Trophoblast cell (in vitro differentiated cells and primary cell): ENCODE measurements at regions not wholly inside any gene's neighbourhood (a gene's known extent, or its start where the extent isn't known, plus 50 kb on each side); places are given as distances from the start of the nearest gene placed in this dataset.
"Not testable (repeated sequence)": the region's sequence is repeated elsewhere in the genome, so short reads cannot be mapped to it uniquely, and the experiment has no call there.

Source experiments
- DNase-seq, 2 donors: peaks; one replicate each; pipeline ENCODE4 v3.0.0-alpha.2; 2016
- H2AFZ ChIP-seq: 2 replicates; pipeline ENCODE4 v1.6.1; 2013; ENCODE audit warnings: low read length, moderate library complexity, mild to moderate bottlenecking; ENCODE audit not compliant: insufficient read depth, poor library complexity
- H2AK5ac ChIP-seq: 2 replicates; pipeline ENCODE4 v1.6.1; 2013; ENCODE audit warnings: mild to moderate bottlenecking, low read length
- H2BK120ac ChIP-seq: 2 replicates; pipeline ENCODE4 v1.6.1; 2013; ENCODE audit warnings: low read length, mild to moderate bottlenecking, moderate library complexity; ENCODE audit not compliant: insufficient read depth, poor library complexity
- H2BK12ac ChIP-seq: 2 replicates; pipeline ENCODE4 v1.6.1; 2013; ENCODE audit warnings: mild to moderate bottlenecking, low read length, moderate library complexity
- H2BK5ac ChIP-seq: 2 replicates; pipeline ENCODE4 v1.6.1; 2013; ENCODE audit warnings: low read length, low read depth, moderate library complexity, mild to moderate bottlenecking; ENCODE audit not compliant: poor library complexity
- H3K14ac ChIP-seq: 2 replicates; pipeline ENCODE4 v1.6.1; 2013; ENCODE audit warnings: mild to moderate bottlenecking, low read length
- H3K18ac ChIP-seq: 2 replicates; pipeline ENCODE4 v1.6.1; 2013; ENCODE audit warnings: mild to moderate bottlenecking, low read length
- H3K23ac ChIP-seq: 2 replicates; pipeline ENCODE4 v1.6.1; 2013; ENCODE audit warnings: low read length
- H3K27ac ChIP-seq: 2 replicates; pipeline ENCODE4 v1.5.1; 2013; ENCODE audit warnings: low read depth, mild to moderate bottlenecking, inconsistent platforms, low read length, moderate library complexity
- H3K27me3 ChIP-seq: 2 replicates; pipeline ENCODE4 v1.6.1; 2013; ENCODE audit warnings: inconsistent platforms, mild to moderate bottlenecking, low read length, moderate library complexity; ENCODE audit not compliant: insufficient read depth
- H3K36me3 ChIP-seq, 2 experiments: 1 replicate in 1 of 2; 2 replicates in 1 of 2; pipeline ENCODE4 v1.6.1; 2013; ENCODE audit warnings: low read length in 2 of 2, mild to moderate bottlenecking in 2 of 2, moderate library complexity in 1 of 2; ENCODE audit not compliant: insufficient read depth in 2 of 2, control insufficient read depth in 1 of 2
- H3K4ac ChIP-seq: 2 replicates; pipeline ENCODE4 v1.6.1; 2013; ENCODE audit warnings: low read depth, mild to moderate bottlenecking, low read length, moderate library complexity
- H3K4me1 ChIP-seq, 2 experiments: 1 replicate in 1 of 2; 2 replicates in 1 of 2; pipeline ENCODE4 v1.6.1; 2013; ENCODE audit warnings: low read length in 2 of 2, mild to moderate bottlenecking in 2 of 2, moderate library complexity in 1 of 2; ENCODE audit not compliant: insufficient read depth in 2 of 2, control insufficient read depth in 1 of 2
- H3K4me2 ChIP-seq: 2 replicates; pipeline ENCODE4 v1.6.1; 2013; ENCODE audit warnings: inconsistent platforms, mild to moderate bottlenecking, low read length, moderate library complexity
- H3K4me3 ChIP-seq: 2 replicates; pipeline ENCODE4 v1.5.1; 2013; ENCODE audit warnings: mild to moderate bottlenecking, low read depth, low read length, inconsistent platforms
- H3K79me1 ChIP-seq: one replicate; pipeline ENCODE4 v1.6.1; 2013; ENCODE audit warnings: low read length
- H3K79me2 ChIP-seq: 2 replicates; pipeline ENCODE4 v1.6.1; 2013; ENCODE audit warnings: low read length, mild to moderate bottlenecking; ENCODE audit not compliant: control insufficient read depth, insufficient read depth, poor library complexity
- H3K9ac ChIP-seq: 2 replicates; pipeline ENCODE4 v1.6.1; 2013; ENCODE audit warnings: mild to moderate bottlenecking, low read length
- H3K9me3 ChIP-seq: 2 replicates; pipeline ENCODE4 v1.6.1; 2013; ENCODE audit warnings: low read depth, mild to moderate bottlenecking, control low read depth, inconsistent platforms, low read length; ENCODE audit not compliant: insufficient read depth
- H4K12ac ChIP-seq: 2 replicates; pipeline ENCODE4 v1.6.1; 2013; ENCODE audit warnings: low read depth, mild to moderate bottlenecking, low read length, moderate library complexity
- H4K8ac ChIP-seq: 2 replicates; pipeline ENCODE4 v1.6.1; 2013; ENCODE audit warnings: low read depth, mild to moderate bottlenecking, low read length, moderate library complexity
- H4K91ac ChIP-seq: one replicate; pipeline ENCODE4 v1.6.1; 2013; ENCODE audit warnings: low read depth, mild to moderate bottlenecking, low read length, moderate library complexity
- WGBS: extraction: QIAGEN DNeasy Blood & Tissue Kit; methylation state at CpG from one replicate; pipeline ENCODE4 v1.1.7; 2013; ENCODE audit warnings: missing lambda C conversion rate; ENCODE audit not compliant: insufficient read length, insufficient coverage; ENCODE audit errors: extremely low coverage; 5-methylcytosine and 5-hydroxymethylcytosine counted together

GRCh38 chr5:1653698-1654651 is 130.2 kb upstream of the LPCAT1 start:
- not testable (repeated sequence) for H3K9ac ChIP-seq, H3K27me3 ChIP-seq, H2AFZ ChIP-seq, H3K36me3 ChIP-seq, H3K18ac ChIP-seq, H4K8ac ChIP-seq, H4K12ac ChIP-seq, H4K91ac ChIP-seq, H3K79me1 ChIP-seq, H2BK5ac ChIP-seq, H3K9me3 ChIP-seq, H3K4ac ChIP-seq, H3K23ac ChIP-seq, H3K79me2 ChIP-seq, H2BK120ac ChIP-seq, H3K14ac ChIP-seq, DNase-seq, H2AK5ac ChIP-seq, H3K4me3 ChIP-seq, H2BK12ac ChIP-seq, H3K4me1 ChIP-seq, H3K27ac ChIP-seq
- H3K4me2 ChIP-seq = peak overlapping the region; percentile 31
- no CpG with 5 or more reads among the region's 60 CpGs for WGBS

- H3K23ac ChIP-seq = no peak overlapping the region
- H2AK5ac ChIP-seq = no peak overlapping the region
- H3K79me2 ChIP-seq = no peaks in the 10 kb centered on the region
- H3K4me1 ChIP-seq = no peaks in the 10 kb centered on the region
- peaks cover 2% of the 10 kb centered on the region for H3K9me3 ChIP-seq
- WGBS = no CpG with 5 or more reads among the region's 35 CpGs
- DNase-seq = no peak
- H3K4me2 ChIP-seq = peak overlapping the region; percentile 31
- H3K36me3 ChIP-seq = no peaks in the 10 kb centered on the region
- peaks cover 4% of the 10 kb centered on the region for H3K27me3 ChIP-seq
- H4K12ac ChIP-seq = no peak overlapping the region
- no peak overlapping the region for H3K9ac ChIP-seq
- H2BK120ac ChIP-seq = no peak overlapping the region
- no peak overlapping the region for H3K4me3 ChIP-seq
- no peak overlapping the region for H3K18ac ChIP-seq
- H3K4ac ChIP-seq = no peak overlapping the region
- H4K91ac ChIP-seq = no peak overlapping the region
- H3K14ac ChIP-seq = no peak overlapping the region
- H3K27ac ChIP-seq = no peak overlapping the region
- no peak overlapping the region for H2BK12ac ChIP-seq
- no peak overlapping the region for H4K8ac ChIP-seq
- H2BK5ac ChIP-seq = no peak overlapping the region
- no peak overlapping the region for H2AFZ ChIP-seq
- H3K79me1 ChIP-seq = no peaks in the 10 kb centered on the region
Observed at GRCh38 chr5:1652873-1653697, 129.3 kb upstream of the LPCAT1 start.

GRCh38 chr5:1651971-1652872 is 128.5 kb upstream of the LPCAT1 start:
- Histone ChIP-seq H3K4me3 (no peak overlapping the region), H4K8ac (no peak overlapping the region), H4K91ac (no peak overlapping the region), H3K9me3 (no peaks in the 10 kb centered on the region), H3K27me3 (peaks cover 4% of the 10 kb centered on the region), H2BK5ac (no peak overlapping the region), H3K36me3 (no peaks in the 10 kb centered on the region), H3K9ac (no peak overlapping the region), H3K18ac (no peak overlapping the region), H3K27ac (no peak overlapping the region), H3K14ac (no peak overlapping the region), H2AFZ (no peak overlapping the region), H3K79me1 (no peaks in the 10 kb centered on the region), H3K4me2 (no peak overlapping the region), H2AK5ac (no peak overlapping the region), H3K79me2 (no peaks in the 10 kb centered on the region), H3K23ac (no peak overlapping the region), H3K4me1 (no peaks in the 10 kb centered on the region), H4K12ac (no peak overlapping the region), H2BK12ac (no peak overlapping the region), H2BK120ac (no peak overlapping the region), H3K4ac (no peak overlapping the region)
- no CpG with 5 or more reads among the region's 13 CpGs for WGBS
- no peak for DNase-seq

GRCh38 chr5:1651250-1651649 is 127.5 kb upstream of the LPCAT1 start:
- H3K27me3 ChIP-seq = peaks cover 4% of the 10 kb centered on the region
- H3K9ac ChIP-seq = no peak overlapping the region
- no peak overlapping the region for H3K4ac ChIP-seq
- WGBS = no CpG with 5 or more reads among the region's 6 CpGs
- H3K79me2 ChIP-seq = no peaks in the 10 kb centered on the region
- no peak overlapping the region for H4K8ac ChIP-seq
- H3K79me1 ChIP-seq = no peaks in the 10 kb centered on the region
- no peak overlapping the region for H3K4me3 ChIP-seq
- no peak overlapping the region for H3K18ac ChIP-seq
- H3K4me2 ChIP-seq = no peak overlapping the region
- H3K9me3 ChIP-seq = no peaks in the 10 kb centered on the region
- H4K91ac ChIP-seq = no peak overlapping the region
- H3K14ac ChIP-seq = no peak overlapping the region
- H3K4me1 ChIP-seq = no peaks in the 10 kb centered on the region
- H2BK12ac ChIP-seq = no peak overlapping the region
- no peak overlapping the region for H3K27ac ChIP-seq
- H2BK120ac ChIP-seq = no peak overlapping the region
- no peak overlapping the region for H4K12ac ChIP-seq
- no peak for DNase-seq
- no peak overlapping the region for H2AK5ac ChIP-seq
- no peak overlapping the region for H2AFZ ChIP-seq
- H3K23ac ChIP-seq = no peak overlapping the region
- no peaks in the 10 kb centered on the region for H3K36me3 ChIP-seq
- no peak overlapping the region for H2BK5ac ChIP-seq
